ENCODE measurements at regions not wholly inside any gene's neighbourhood (a gene's known extent, or its start where the extent isn't known, plus 50 kb on each side); places are given as distances from the start of the nearest gene placed in this dataset.
"Not testable (repeated sequence)": the region's sequence is repeated elsewhere in the genome, so short reads cannot be mapped to it uniquely, and the experiment has no call there.

DNA sequence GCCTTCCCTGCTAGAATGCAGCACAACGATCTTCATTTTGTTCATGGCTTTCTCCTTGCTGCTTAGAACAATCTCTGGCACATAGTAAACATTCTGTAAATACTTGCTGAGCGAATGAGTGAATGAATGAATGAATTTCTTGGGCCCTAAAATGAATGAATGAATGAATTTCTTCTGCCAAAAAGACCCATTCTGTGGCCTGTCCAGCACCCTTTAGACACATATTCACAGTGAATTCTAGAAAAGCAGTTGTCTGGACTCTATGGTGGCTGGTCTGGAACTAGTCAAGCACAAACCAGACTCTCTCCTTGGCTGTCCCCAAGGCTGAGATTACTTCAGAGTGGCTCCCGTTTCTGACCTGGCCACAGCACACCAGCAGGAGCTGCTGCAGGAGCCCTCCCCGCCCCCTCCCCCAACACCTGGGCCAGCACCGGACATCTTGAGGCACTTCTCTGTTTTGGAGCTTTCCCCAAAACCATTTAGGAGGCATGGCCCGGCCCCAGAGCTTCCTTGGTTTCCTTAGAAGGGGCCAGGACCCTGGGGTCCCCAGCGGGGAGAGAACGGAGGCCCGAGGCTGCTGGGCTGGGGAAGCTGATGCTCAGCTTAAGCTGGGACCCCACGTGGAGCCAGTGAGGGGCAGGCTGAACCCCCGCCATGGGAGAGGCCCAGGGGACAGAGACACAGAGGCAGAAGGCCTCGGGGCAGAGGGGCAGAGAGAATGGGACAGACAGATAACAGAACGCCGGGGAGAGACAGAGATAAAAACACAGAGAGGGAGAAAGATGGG lies 159.0 kb downstream of the ZFP36L2 start:
- no peaks in the 10 kb centered on the region for H3K79me2 ChIP-seq (ENCODE audit: control insufficient read depth, insufficient read depth, low read length)
- peaks cover 3% of the 10 kb centered on the region for H3K4me1 ChIP-seq (ENCODE audit: control insufficient read depth, extremely low read depth, insufficient read depth, low read length)
- H3K27ac ChIP-seq (ENCODE audit: insufficient read depth, low read depth, low read length), result no peak overlapping the region
- no peaks in the 10 kb centered on the region for H3K36me3 ChIP-seq (ENCODE audit: control insufficient read depth in 2 of 2, extremely low read depth in 1 of 2, insufficient read depth in 2 of 2, low read length in 2 of 2)
- intact Hi-C loops (cut with micrococcal nuclease), result no loop called here
- CTCF ChIA-PET, result interaction anchor here (0.7 kb wide), 1 partner anchor 228 kb away, joined by 4 read pairs; no protein-coding TSS in a partner anchor
- DNase-seq (ENCODE audit: low read depth, low spot score), result no peak
- no peak overlapping the region for H3K4me3 ChIP-seq (replicated peaks in 1 of 3; ENCODE audit: insufficient read depth in 1 of 3, low read depth in 1 of 3, low read length in 3 of 3)
- no TSS peak for BruUV-seq (replicated peaks)
- no peak for FAIRE-seq
- H3K9ac ChIP-seq (replicated peaks; ENCODE audit: extremely low read depth, insufficient read depth, low read length), result no peak overlapping the region
- H3K4me2 ChIP-seq (ENCODE audit: insufficient read depth, low read length), result no peak overlapping the region
- H3K9me3 ChIP-seq (replicated peaks; ENCODE audit: control insufficient read depth, insufficient read depth, low read length), result no peaks in the 10 kb centered on the region
- H4K20me1 ChIP-seq (replicated peaks; ENCODE audit: control insufficient read depth, extremely low read depth, insufficient read depth, low read length), result no peaks in the 10 kb centered on the region
- H3K27me3 ChIP-seq (ENCODE audit: control insufficient read depth in 2 of 2, insufficient read depth in 2 of 2, low read length in 2 of 2), result no peaks in the 10 kb centered on the region
- dilution Hi-C loops (cut with MboI; ENCODE audit: extremely low pct_ligation_motif_present, low sequenced_read_pairs), result no loop called here
- POLR2A ChIA-PET, result no interaction called here
- no peak for TF ChIP-seq GATA2 (IDR thresholded peaks at IDR 0.05; ENCODE audit: insufficient read depth, insufficient read length, low read depth, low read length)
- TF ChIP-seq JUN (IDR thresholded peaks at IDR 0.05; ENCODE audit: borderline replicate concordance, insufficient read depth, insufficient read length, low read depth), result no peak
- TF ChIP-seq POLR2A (IDR thresholded peaks at IDR 0.05; ENCODE audit: low read depth, low read length), result no peak
- no peak for TF ChIP-seq POLR2AphosphoS5 (IDR thresholded peaks at IDR 0.05; ENCODE audit: insufficient read depth, low read depth, low read length)
- TF ChIP-seq MYC (IDR thresholded peaks at IDR 0.05; ENCODE audit: low read depth, low read length), result no peak
- TF ChIP-seq, protein P1, sequence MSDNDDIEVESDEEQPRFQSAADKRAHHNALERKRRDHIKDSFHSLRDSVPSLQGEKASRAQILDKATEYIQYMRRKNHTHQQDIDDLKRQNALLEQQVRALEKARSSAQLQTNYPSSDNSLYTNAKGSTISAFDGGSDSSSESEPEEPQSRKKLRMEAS (IDR thresholded peaks at IDR 0.05; ENCODE audit: insufficient read depth, insufficient read length), result no peak
- no peak for TF ChIP-seq EZH2 (IDR thresholded peaks at IDR 0.05; ENCODE audit: borderline replicate concordance, low read depth, low read length, severe bottlenecking)
- H2AFZ ChIP-seq (ENCODE audit: low read depth, low read length), result no peak overlapping the region
- no peaks in the 10 kb centered on the region for H3K9me1 ChIP-seq (replicated peaks; ENCODE audit: control insufficient read depth, extremely low read depth, insufficient read depth, low read length)

DNA sequence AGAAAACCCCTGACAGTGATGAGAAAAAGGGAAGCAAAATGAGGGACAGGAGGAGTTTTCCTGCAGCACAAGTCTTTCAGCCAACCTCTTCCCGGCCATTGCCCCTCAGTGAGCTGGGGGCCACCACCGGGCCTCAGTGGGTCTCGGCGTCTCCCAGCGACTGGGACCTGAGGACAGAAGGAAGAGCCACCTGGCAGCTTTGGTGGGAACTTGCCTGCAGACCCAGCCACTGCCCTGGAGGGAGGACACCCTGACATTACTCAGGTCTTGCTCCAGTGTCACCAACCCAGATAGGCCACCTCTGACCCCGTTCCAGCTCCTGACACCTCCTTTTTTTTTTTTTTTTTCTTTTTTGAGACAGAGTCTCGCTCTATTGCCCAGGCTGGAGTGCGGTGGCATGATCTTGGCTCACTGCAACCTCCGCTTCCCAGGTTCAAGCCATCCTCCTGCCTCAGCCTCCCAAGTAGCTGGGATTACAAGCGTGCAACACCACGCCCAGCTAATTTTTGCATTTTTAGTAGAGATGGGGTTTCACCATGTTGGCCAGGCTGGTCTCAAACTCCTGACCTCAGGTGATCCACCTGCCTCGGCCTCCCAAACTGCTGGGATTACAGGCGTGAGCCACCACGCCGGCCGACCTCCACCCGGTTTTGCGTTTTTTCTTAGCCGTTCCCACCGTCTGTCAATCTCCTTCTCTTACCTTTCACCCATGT lies 159.7 kb downstream of the ZFP36L2 start:
- H3K9me1 ChIP-seq (replicated peaks; ENCODE audit: control insufficient read depth, extremely low read depth, insufficient read depth, low read length); CTCF ChIA-PET; H3K4me2 ChIP-seq (ENCODE audit: insufficient read depth, low read length); H3K4me1 ChIP-seq (ENCODE audit: control insufficient read depth, extremely low read depth, insufficient read depth, low read length); POLR2A ChIA-PET; H3K9ac ChIP-seq (replicated peaks; ENCODE audit: extremely low read depth, insufficient read depth, low read length); H3K27me3 ChIP-seq (ENCODE audit: control insufficient read depth in 2 of 2, insufficient read depth in 2 of 2, low read length in 2 of 2); H3K27ac ChIP-seq (ENCODE audit: insufficient read depth, low read depth, low read length); FAIRE-seq; H3K36me3 ChIP-seq (ENCODE audit: control insufficient read depth in 2 of 2, extremely low read depth in 1 of 2, insufficient read depth in 2 of 2, low read length in 2 of 2); H4K20me1 ChIP-seq (replicated peaks; ENCODE audit: control insufficient read depth, extremely low read depth, insufficient read depth, low read length); H2AFZ ChIP-seq (ENCODE audit: low read depth, low read length); H3K79me2 ChIP-seq (ENCODE audit: control insufficient read depth, insufficient read depth, low read length); DNase-seq (ENCODE audit: low read depth, low spot score); H3K4me3 ChIP-seq (replicated peaks in 1 of 3; ENCODE audit: insufficient read depth in 1 of 3, low read depth in 1 of 3, low read length in 3 of 3); H3K9me3 ChIP-seq (replicated peaks; ENCODE audit: control insufficient read depth, insufficient read depth, low read length); intact Hi-C loops (cut with micrococcal nuclease); dilution Hi-C loops (cut with MboI; ENCODE audit: extremely low pct_ligation_motif_present, low sequenced_read_pairs); BruUV-seq (replicated peaks): not testable (repeated sequence)

Data from endothelial cell of umbilical vein (primary cell).